ENCODE measurements at regions not wholly inside any gene's neighbourhood (a gene's known extent, or its start where the extent isn't known, plus 50 kb on each side); places are given as distances from the start of the nearest gene placed in this dataset.

GRCh38 chr12:116651089-116651488 is 86.8 kb downstream of the SPRING1 start:
- no peak for DNase-seq (ENCODE audit: low spot score)

GRCh38 chr12:116650585-116651087 is 87.2 kb downstream of the SPRING1 start:
- DNase-seq (ENCODE audit: low spot score), result no peak

- DNase-seq (ENCODE audit: low spot score), result no peak
These were observed 87.8 kb downstream of the SPRING1 start for GRCh38 chr12:116650062-116650461.

- no peak for DNase-seq (ENCODE audit: low spot score)
These were observed 88.6 kb downstream of the MAP1LC3B2 start for GRCh38 chr12:116647813-116648212.

GRCh38 chr12:116646901-116647300 is 87.7 kb downstream of the MAP1LC3B2 start:
- DNase-seq (ENCODE audit: low spot score), result no peak

GRCh38 chr12:116644806-116645205 is 85.6 kb downstream of the MAP1LC3B2 start:
- DNase-seq (ENCODE audit: low spot score), result no peak

- no peak for DNase-seq (ENCODE audit: low spot score)
These were observed 83.5 kb downstream of the MAP1LC3B2 start for GRCh38 chr12:116642683-116643082.

GRCh38 chr12:116642106-116642505 is 82.9 kb downstream of the MAP1LC3B2 start:
- no peak for DNase-seq (ENCODE audit: low spot score)

- DNase-seq (ENCODE audit: low spot score), result no peak
These were observed 81.1 kb downstream of the MAP1LC3B2 start for GRCh38 chr12:116640281-116640680.

- DNase-seq (ENCODE audit: low spot score), result no peak
These were observed 80.6 kb downstream of the MAP1LC3B2 start for GRCh38 chr12:116639765-116640164.

GRCh38 chr12:116638376-116638775 is 79.2 kb downstream of the MAP1LC3B2 start:
- no peak for DNase-seq (ENCODE audit: low spot score)

GRCh38 chr12:116637589-116638150 is 78.5 kb downstream of the MAP1LC3B2 start:
- no peak for DNase-seq (ENCODE audit: low spot score)

GRCh38 chr12:116636608-116637519 is 77.7 kb downstream of the MAP1LC3B2 start:
- no peak for DNase-seq (ENCODE audit: low spot score)

- no peak for DNase-seq (ENCODE audit: low spot score)
These were observed 76.3 kb downstream of the MAP1LC3B2 start for GRCh38 chr12:116635487-116635886.

GRCh38 chr12:116633476-116633875 is 74.3 kb downstream of the MAP1LC3B2 start:
- no peak for DNase-seq (ENCODE audit: low spot score)

- DNase-seq (ENCODE audit: low spot score), result no peak
These were observed 72.4 kb downstream of the MAP1LC3B2 start for GRCh38 chr12:116631619-116632018.

GRCh38 chr12:116630762-116631161 is 71.6 kb downstream of the MAP1LC3B2 start:
- no peak for DNase-seq (ENCODE audit: low spot score)

GRCh38 chr12:116629480-116629879 is 70.3 kb downstream of the MAP1LC3B2 start:
- no peak for DNase-seq (ENCODE audit: low spot score)

- DNase-seq (ENCODE audit: low spot score), result no peak
These were observed 69.8 kb downstream of the MAP1LC3B2 start for GRCh38 chr12:116628989-116629388.

GRCh38 chr12:116628450-116628793 is 69.2 kb downstream of the MAP1LC3B2 start:
- DNase-seq (ENCODE audit: low spot score), result no peak
